ENCODE measurements at regions not wholly inside any gene's neighbourhood (a gene's known extent, or its start where the extent isn't known, plus 50 kb on each side); places are given as distances from the start of the nearest gene placed in this dataset.

- Histone ChIP-seq H3K4me3 (no peak overlapping the region), H3K27ac (no peak overlapping the region), H3K9me3 (no peaks in the 10 kb centered on the region), H3K27me3 (no peaks in the 10 kb centered on the region), H3K36me3 (no peaks in the 10 kb centered on the region), H3K4me1 (no peaks in the 10 kb centered on the region)
- TF ChIP-seq CTCF (IDR thresholded peaks at IDR 0.05): no peak
- DNase-seq (ENCODE audit: low spot score): no peak
Observed at GRCh38 chr3:25214034-25214433, 214.0 kb upstream of the RARB start.

GRCh38 chr3:25218362-25218761 lies 209.7 kb upstream of the RARB start:
- Histone ChIP-seq H3K27ac (no peak overlapping the region), H3K9me3 (no peaks in the 10 kb centered on the region), H3K36me3 (no peaks in the 10 kb centered on the region), H3K4me1 (no peaks in the 10 kb centered on the region), H3K4me3 (no peak overlapping the region), H3K27me3 (no peaks in the 10 kb centered on the region)
- TF ChIP-seq CTCF (IDR thresholded peaks at IDR 0.05): no peak
- DNase-seq (ENCODE audit: low spot score): no peak

GRCh38 chr3:25226747-25227146 lies 201.3 kb upstream of the RARB start:
- H3K36me3 ChIP-seq: no peaks in the 10 kb centered on the region
- no peak for TF ChIP-seq CTCF (IDR thresholded peaks at IDR 0.05)
- H3K27ac ChIP-seq: no peak overlapping the region

GRCh38 chr3:25229586-25229985 lies 198.5 kb upstream of the RARB start:
- H3K4me3 ChIP-seq: no peak overlapping the region
- no peak for TF ChIP-seq CTCF (IDR thresholded peaks at IDR 0.05)
- no peaks in the 10 kb centered on the region for H3K4me1 ChIP-seq
- no peaks in the 10 kb centered on the region for H3K9me3 ChIP-seq
- DNase-seq (ENCODE audit: low spot score): no peak
- no peaks in the 10 kb centered on the region for H3K36me3 ChIP-seq
- no peaks in the 10 kb centered on the region for H3K27me3 ChIP-seq
- no peak overlapping the region for H3K27ac ChIP-seq

More at GRCh38 chr3:25226747-25227146, 201.3 kb upstream of the RARB start:
- no peaks in the 10 kb centered on the region for H3K27me3 ChIP-seq
- H3K4me1 ChIP-seq: no peaks in the 10 kb centered on the region
- no peak for DNase-seq (ENCODE audit: low spot score)
- no peak overlapping the region for H3K4me3 ChIP-seq
- no peaks in the 10 kb centered on the region for H3K9me3 ChIP-seq

GRCh38 chr3:25235031-25235430 lies 193.0 kb upstream of the RARB start:
- no peaks in the 10 kb centered on the region for H3K27me3 ChIP-seq
- DNase-seq (ENCODE audit: low spot score): no peak
- no peak overlapping the region for H3K27ac ChIP-seq
- H3K36me3 ChIP-seq: no peaks in the 10 kb centered on the region
- H3K4me1 ChIP-seq: no peaks in the 10 kb centered on the region
- TF ChIP-seq CTCF (IDR thresholded peaks at IDR 0.05): no peak
- H3K4me3 ChIP-seq: no peak overlapping the region
- H3K9me3 ChIP-seq: no peaks in the 10 kb centered on the region

- H3K9me3 ChIP-seq: no peaks in the 10 kb centered on the region
- no peak overlapping the region for H3K4me3 ChIP-seq
- H3K4me1 ChIP-seq: no peaks in the 10 kb centered on the region
- DNase-seq (ENCODE audit: low spot score): no peak
- no peaks in the 10 kb centered on the region for H3K27me3 ChIP-seq
- H3K36me3 ChIP-seq: no peaks in the 10 kb centered on the region
- H3K27ac ChIP-seq: no peak overlapping the region
- TF ChIP-seq CTCF (IDR thresholded peaks at IDR 0.05): no peak
Observed at GRCh38 chr3:25235466-25235865, 192.6 kb upstream of the RARB start.

Data from right atrium auricular region (tissue), 2 donors.